Heart right ventricle (tissue), 16 donors: ENCODE measurements at regions not wholly inside any gene's neighbourhood (a gene's known extent, or its start where the extent isn't known, plus 50 kb on each side); places are given as distances from the start of the nearest gene placed in this dataset.

Experiments
- ATAC-seq, 8 donors: fragments of 200-7000 bp; cut with Tn5 transposase; one replicate each; pipeline ENCODE4 v1.9.1; 2020; ENCODE audit warnings: mild to moderate bottlenecking in 8 of 8, moderate library complexity in 8 of 8, moderate number of reproducible peaks in 1 of 8
- DNase-seq, 2 donors: peaks; one replicate each; pipeline ENCODE4 v3.0.0-alpha.2; 2020
- H3K27ac ChIP-seq, 10 donors: fragments of 200-600 bp; sonication (generic) in 2 of 10; one replicate each; pipeline versions ENCODE4 v1.5.0 to v1.8.0; 2020 to 2022; ENCODE audit warnings: mild to moderate bottlenecking in 3 of 10
- H3K27me3 ChIP-seq, 7 donors: fragments of 200-600 bp; one replicate each; pipeline ENCODE4 v1.8.0; 2021 to 2022; ENCODE audit warnings: mild to moderate bottlenecking in 2 of 7
- H3K36me3 ChIP-seq, 9 donors: fragments of 200-600 bp; sonication (generic) in 1 of 9; one replicate each; pipeline versions ENCODE4 v1.5.0 to v1.8.0; 2020 to 2022; ENCODE audit warnings: mild to moderate bottlenecking in 2 of 9
- H3K4me1 ChIP-seq, 9 donors: fragments of 200-600 bp; sonication (generic) in 1 of 9; one replicate each; pipeline versions ENCODE4 v1.5.0 to v1.8.0; 2020 to 2022; ENCODE audit warnings: mild to moderate bottlenecking in 4 of 9
- H3K4me3 ChIP-seq, 10 donors: fragments of 200-600 bp; sonication (generic) in 2 of 10; one replicate each; pipeline versions ENCODE4 v1.5.0 to v1.8.0; 2020 to 2022; ENCODE audit warnings: mild to moderate bottlenecking in 7 of 10, moderate library complexity in 2 of 10
- H3K9me3 ChIP-seq, 11 donors: fragments of 200-600 bp in 10 of 11; sonication (generic) in 2 of 11; one replicate each; pipeline versions ENCODE4 v1.5.0 to v1.8.0; 2013 to 2022; ENCODE audit warnings: mild to moderate bottlenecking in 2 of 11, control low read depth in 1 of 11, moderate library complexity in 1 of 11
- WGBS, 2 donors: extraction: QIAGEN DNeasy Blood & Tissue Kit; methylation state at CpG; one replicate each; pipeline ENCODE4 v1.1.7; 2013; ENCODE audit warnings: inconsistent platforms in 1 of 2; 5-methylcytosine and 5-hydroxymethylcytosine counted together
- intact Hi-C, 10 donors: fragments of 100-400 bp; cut with DNase I; formaldehyde crosslinking; loops; one replicate each; pipeline versions ENCODE4 v1.11.1 to v1.14.2; 2022
- TF ChIP-seq, protein P1 (sequence below), 9 donors: fragments of 200-600 bp; sonication (generic) in 2 of 9; IDR thresholded peaks; one replicate each; pipeline versions ENCODE4 v1.5.0 to v1.8.0; 2021 to 2022; ENCODE audit warnings: antibody characterized with exemption in 9 of 9, mild to moderate bottlenecking in 5 of 9, moderate library complexity in 1 of 9
- donor health status: Arrhythmogenic right ventricular cardiomyopathy.
- donor health status: ischemic (EF 13 %, LVEDD 7.1; RV severe dilation, severe dysfunction).
- donor health status: healthy with polysubstance abuse.
- donor health status: DM: no; HTN: yes; CAD: no.
- donor health status: DM: no; HTN: no; CAD: no.
- donor health status: ischemic (EF 25% LVEDD 6.9; RV normal size, moderate dysfunction).
- donor health status: ischemic (EF 25% LVEDD 5.7; RV mildly dilated, moderate dysfunction).
- donor health status: healthy.
- donor health status: DM: yes; HTN: yes; CAD: no.
- donor health status: Ischemic cardiomyopathy.
- donor health status: ischemic (EF 35%, LVEDD 5.7; RV mildly dilated, moderate dysfunction).
- donor health status: nonischemic (EF 11% LVEDD 7.7; RV severe dilation, severe dysfunction).
- donor health status: DM: yes; HTN: yes; CAD: no.
- donor health status: PGD.
- donor health status: ischemic (EF 29% LVEDD 5.4; RV normal size, mild dysfunction).
- donor health status: nonischemic (EF 23%, LVEDD 6.1; RV moderate dilation, normal function).

- 57 to 61% methylated on average over 9 of the region's 9 CpGs for WGBS, 2 donors
- H3K27me3 ChIP-seq: no peaks in the 10 kb centered on the region
- TF ChIP-seq, protein P1, sequence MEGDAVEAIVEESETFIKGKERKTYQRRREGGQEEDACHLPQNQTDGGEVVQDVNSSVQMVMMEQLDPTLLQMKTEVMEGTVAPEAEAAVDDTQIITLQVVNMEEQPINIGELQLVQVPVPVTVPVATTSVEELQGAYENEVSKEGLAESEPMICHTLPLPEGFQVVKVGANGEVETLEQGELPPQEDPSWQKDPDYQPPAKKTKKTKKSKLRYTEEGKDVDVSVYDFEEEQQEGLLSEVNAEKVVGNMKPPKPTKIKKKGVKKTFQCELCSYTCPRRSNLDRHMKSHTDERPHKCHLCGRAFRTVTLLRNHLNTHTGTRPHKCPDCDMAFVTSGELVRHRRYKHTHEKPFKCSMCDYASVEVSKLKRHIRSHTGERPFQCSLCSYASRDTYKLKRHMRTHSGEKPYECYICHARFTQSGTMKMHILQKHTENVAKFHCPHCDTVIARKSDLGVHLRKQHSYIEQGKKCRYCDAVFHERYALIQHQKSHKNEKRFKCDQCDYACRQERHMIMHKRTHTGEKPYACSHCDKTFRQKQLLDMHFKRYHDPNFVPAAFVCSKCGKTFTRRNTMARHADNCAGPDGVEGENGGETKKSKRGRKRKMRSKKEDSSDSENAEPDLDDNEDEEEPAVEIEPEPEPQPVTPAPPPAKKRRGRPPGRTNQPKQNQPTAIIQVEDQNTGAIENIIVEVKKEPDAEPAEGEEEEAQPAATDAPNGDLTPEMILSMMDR (IDR thresholded peaks at IDR 0.05): no peak
- H3K4me3 ChIP-seq: peak overlapping the region in 9 of 10 donors; percentile 58 to 97 (median 89)
- peak overlapping the region in 9 of 10 donors; percentile 75 to 96 (median 92) for H3K27ac ChIP-seq
- H3K36me3 ChIP-seq: no peaks in the 10 kb centered on the region
- DNase-seq (no peak), ATAC-seq (no peak)
- peaks cover 0 to 22% (median 16%) of the 10 kb centered on the region in 9 donors for H3K4me1 ChIP-seq
- intact Hi-C loops: loop anchor here in 7 of 10 donors (5.0 kb wide), 4 partner anchors 49 to 189 kb away; partner anchors contain the start of gene ZEB2 (in 1 of the 7)
- no peaks in the 10 kb centered on the region for H3K9me3 ChIP-seq
Measured at GRCh38 chr2:144333143-144333555, 186.8 kb downstream of the ZEB2 start.

DNA sequence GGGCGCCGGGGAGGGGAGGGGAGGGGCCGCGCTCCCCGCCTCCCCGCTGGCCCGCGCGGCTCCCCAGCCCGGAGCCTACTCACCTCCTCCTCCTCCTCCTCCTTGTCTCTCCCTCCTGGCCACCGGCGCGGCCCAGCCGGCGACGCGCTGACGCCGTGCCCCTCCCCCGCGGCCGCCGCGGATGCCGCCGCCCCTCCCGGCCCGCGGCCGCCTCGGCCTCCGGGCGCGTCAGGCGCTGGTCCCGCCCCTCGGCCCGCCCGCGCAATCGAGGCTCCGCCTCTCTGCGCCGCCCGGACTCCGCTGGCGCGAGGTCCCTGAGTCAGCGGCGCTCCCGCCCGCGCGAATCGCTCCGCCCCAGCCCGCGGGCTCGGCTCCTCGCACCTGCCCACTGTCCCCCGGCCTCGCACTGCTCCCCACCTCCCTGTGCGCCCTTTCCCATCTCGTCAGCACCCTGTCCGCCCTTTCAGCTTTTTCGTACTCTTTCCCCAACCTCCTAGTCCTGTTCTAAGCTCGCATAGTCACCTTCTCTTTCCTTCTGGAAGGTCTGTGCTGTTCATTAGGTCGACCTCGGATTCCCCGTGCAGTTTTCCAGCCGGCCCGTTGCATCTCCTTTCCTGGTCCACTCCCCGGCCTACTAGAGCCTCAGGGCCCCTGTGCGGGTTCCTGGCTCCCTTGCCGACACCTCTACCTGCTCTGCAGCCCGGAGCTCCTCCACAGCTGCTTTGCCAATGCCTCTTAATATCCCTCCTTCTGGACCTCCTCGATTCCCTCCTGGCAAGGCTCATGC lies 187.4 kb downstream of the ZEB2 start:
- WGBS, 2 donors: 2% methylated on average over 37 to 75 of the region's 77 CpGs
- no peaks in the 10 kb centered on the region for H3K36me3 ChIP-seq
- H3K27me3 ChIP-seq: no peaks in the 10 kb centered on the region
- ATAC-seq (peak; percentile 94 to 98 (median 95)), DNase-seq (peak; percentile 80 to 90)
- intact Hi-C loops: loop anchor here in 7 of 10 donors (5.0 kb wide), 4 partner anchors 50 to 190 kb away; partner anchors contain the start of gene ZEB2 (in 1 of the 7)
- H3K27ac ChIP-seq: peak overlapping the region; percentile 78 to 96 (median 92)
- TF ChIP-seq, protein P1 (IDR thresholded peaks at IDR 0.05): no peak
- H3K9me3 ChIP-seq: no peaks in the 10 kb centered on the region
- peaks cover 0 to 22% (median 16%) of the 10 kb centered on the region in 9 donors for H3K4me1 ChIP-seq
- H3K4me3 ChIP-seq: peak overlapping the region in 9 of 10 donors; percentile 58 to 97 (median 89)

DNA sequence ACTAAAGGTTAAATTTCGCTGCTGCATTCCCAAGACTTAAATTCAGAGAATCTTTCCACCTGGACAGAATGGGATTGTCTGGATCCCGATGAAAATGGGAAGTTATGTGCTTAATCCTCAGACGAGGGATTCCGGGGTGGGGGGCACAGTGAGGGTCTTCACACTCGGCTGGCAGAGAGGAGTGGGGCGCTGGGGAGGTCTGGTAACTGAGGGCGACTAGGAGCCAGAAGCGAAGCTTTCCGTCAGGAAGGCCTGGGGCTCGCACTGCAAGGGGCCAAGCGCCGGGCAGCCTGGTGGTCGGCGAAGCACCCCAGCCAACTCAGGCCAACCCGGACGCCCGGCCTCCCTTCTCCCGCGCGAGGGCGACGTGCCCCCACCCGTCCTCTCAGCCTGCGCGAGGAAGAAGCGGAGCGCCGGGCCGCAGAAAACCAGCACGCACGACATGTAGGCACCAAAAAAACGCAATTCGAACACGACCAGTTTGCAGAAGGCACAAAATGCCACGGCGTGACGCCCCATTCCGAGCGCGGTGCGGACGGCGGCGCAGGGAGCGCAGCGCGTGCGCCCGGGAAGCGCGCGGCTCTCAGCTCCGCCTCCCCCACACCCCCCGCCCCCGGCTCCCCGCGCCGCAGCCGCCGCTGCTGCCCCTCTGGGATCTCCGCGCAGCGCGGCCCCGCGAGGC lies 188.1 kb downstream of the ZEB2 start:
- 0% methylated on average over 50 to 65 of the region's 66 CpGs for WGBS, 2 donors
- Histone ChIP-seq H3K27me3 (no peaks in the 10 kb centered on the region), H3K4me1 (peaks cover 0 to 22% (median 16%) of the 10 kb centered on the region in 9 donors), H3K27ac (peak overlapping the region; percentile 78 to 96 (median 92)), H3K4me3 (peak overlapping the region; percentile 58 to 97 (median 88)), H3K9me3 (no peaks in the 10 kb centered on the region), H3K36me3 (no peaks in the 10 kb centered on the region)
- TF ChIP-seq, protein P1 (IDR thresholded peaks at IDR 0.05): peak in 7 of 9 donors; percentile 19 to 65 (median 33)
- intact Hi-C loops: loop anchor here in 7 of 10 donors (5.0 kb wide), 4 partner anchors 50 to 190 kb away; partner anchors contain the start of gene ZEB2 (in 1 of the 7)
- ATAC-seq: peak; percentile 50 to 95 (median 84)
- peak in 1 of 2 donors; percentile 65 for DNase-seq
